GM12801 (cell line): ENCODE measurements at regions not wholly inside any gene's neighbourhood (a gene's known extent, or its start where the extent isn't known, plus 50 kb on each side); places are given as distances from the start of the nearest gene placed in this dataset.

Experiments
- TF ChIP-seq, protein P1 (sequence below): IDR thresholded peaks from one replicate; pipeline ENCODE4 v1.5.1; 2011; ENCODE audit warnings: control low read depth; ENCODE audit not compliant: insufficient read length; ENCODE audit errors: extremely low read depth

DNA sequence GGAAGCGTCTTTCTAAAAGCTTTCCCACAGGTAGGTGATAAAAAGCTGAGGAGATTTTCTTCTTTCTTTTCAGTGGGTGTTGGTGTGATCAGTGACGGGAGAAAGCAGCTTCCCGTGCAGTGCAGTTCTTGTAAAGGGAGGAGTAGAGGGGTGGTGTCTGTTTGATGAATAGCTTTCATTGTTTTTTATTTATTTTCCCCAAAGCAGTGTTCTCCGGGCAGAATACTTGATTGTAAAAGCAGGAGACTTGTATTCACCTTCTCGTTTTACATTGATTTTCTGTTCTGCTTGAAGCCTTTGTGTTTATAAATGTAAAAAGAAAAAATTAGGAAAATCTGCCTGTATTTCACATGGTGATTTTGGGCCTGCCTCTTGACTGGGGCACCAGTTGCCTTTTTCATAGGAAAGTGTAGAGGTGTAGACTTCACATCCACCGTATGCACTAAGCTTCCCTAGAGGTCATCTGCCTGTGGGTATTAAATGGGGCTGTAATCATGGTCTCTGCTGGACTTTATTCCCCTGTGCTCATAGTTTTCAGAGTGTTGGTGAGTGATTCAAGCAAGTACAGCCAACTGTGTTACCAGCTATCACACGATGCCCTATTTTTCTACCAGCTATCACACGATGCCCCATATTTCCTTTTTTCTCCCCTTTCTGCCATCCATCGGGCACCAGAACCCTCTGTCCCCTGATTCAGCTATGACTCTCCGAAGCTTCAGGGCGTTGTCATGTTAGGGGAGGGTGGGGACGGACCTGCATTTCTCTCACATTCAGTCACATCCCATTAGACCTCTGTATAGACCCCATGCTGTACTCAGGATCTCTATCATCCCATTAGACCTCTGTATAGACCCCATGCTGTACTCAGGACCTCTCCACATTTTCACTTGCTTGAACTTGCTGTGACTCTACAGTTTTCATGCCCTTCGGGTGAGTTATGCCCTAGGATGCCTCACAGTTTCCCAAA lies 526.5 kb downstream of the TRIML1 start:
- TF ChIP-seq, protein P1, sequence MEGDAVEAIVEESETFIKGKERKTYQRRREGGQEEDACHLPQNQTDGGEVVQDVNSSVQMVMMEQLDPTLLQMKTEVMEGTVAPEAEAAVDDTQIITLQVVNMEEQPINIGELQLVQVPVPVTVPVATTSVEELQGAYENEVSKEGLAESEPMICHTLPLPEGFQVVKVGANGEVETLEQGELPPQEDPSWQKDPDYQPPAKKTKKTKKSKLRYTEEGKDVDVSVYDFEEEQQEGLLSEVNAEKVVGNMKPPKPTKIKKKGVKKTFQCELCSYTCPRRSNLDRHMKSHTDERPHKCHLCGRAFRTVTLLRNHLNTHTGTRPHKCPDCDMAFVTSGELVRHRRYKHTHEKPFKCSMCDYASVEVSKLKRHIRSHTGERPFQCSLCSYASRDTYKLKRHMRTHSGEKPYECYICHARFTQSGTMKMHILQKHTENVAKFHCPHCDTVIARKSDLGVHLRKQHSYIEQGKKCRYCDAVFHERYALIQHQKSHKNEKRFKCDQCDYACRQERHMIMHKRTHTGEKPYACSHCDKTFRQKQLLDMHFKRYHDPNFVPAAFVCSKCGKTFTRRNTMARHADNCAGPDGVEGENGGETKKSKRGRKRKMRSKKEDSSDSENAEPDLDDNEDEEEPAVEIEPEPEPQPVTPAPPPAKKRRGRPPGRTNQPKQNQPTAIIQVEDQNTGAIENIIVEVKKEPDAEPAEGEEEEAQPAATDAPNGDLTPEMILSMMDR, result no peak

DNA sequence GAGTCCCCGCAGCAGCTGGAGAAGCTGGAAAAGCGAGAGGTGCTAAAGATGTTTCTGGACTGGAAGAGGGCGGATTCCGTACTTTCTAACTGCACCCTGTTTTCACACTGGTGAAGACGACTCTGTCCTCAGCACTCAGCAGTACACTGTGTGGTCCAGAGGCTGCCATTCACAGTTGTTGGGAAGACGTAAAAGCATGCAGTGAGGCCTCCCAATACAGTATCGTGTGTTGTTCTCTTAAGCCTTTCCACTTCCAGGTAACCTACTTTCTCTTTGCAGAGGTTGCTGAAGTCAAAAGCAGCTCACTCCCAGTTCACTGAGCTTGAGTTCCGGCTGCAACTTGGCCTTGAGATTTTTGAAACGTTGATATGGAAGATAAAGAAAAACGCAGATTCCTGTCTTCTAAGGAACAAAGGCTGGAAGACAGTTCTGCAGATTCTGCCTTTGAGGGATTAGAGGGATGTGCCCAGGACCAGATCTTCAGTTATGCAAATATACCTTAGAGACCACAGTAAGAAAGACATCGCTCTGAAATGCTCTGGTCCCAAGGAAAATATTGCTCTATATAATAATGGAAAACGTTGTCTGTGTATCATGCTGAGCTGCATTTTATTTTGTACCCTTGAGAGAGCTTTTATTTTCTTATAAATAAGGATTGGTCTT lies 540.9 kb downstream of the TRIML1 start:
- TF ChIP-seq, protein P1, result no peak

DNA sequence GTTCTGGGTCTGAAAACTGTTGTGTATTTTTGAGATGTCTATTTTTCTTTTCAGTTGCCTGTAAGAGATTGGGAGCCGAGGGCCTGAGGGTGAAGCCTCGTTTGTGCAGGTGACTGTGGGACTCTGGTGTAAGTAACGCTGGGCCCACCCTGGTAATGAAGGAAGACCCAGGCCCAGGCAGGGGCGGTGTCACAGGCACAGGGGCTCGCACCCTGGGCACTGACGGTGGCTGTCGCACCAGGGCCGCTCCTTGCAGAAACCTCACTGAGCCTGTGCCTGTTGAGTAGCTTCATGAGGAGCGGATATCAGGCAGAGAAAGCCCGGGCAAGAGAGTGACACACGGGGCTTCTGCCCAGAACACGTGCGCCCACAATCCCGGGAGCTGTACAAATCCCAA lies 541.4 kb downstream of the TRIML1 start:
- TF ChIP-seq, protein P1, result no peak

DNA sequence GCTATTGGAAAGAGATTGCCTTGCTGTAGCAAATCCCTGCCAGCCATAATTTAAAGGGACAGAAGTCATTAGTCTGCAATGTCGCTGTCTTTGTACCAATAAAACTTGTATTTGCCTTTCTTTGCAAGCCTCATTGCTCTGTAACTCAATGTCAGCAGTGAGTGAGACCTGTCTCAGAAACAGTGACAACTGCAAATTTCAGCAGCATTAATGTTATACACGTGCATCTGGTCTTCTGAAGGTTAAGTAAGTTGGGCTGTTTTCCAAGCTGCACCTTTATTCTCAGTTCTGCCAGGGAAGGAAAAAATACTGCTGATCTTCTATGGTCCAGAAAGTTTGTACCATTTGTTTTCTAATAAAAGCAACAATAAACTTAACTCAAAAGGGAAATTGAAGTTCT lies 543.1 kb downstream of the TRIML1 start:
- TF ChIP-seq, protein P1, result no peak

DNA sequence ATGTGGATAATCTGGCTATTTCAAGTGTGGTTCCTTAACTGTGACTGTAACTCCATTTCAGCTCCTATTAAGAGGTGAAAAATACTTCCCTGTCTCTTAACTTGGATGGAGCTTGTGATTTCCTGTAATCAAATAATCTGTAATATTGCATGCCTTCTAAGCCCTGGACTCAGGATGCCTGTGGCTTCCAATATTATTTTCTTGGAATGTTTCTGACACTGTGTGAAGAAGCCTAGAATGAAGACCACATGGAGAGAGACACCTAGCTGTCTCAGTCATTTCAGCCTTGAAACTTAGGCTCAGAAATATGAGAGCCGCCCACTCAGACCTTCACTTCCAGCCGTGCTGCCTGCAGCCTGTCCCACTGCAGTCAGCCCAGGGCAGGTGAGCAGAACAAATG lies 544.3 kb downstream of the TRIML1 start:
- TF ChIP-seq, protein P1, result no peak

DNA sequence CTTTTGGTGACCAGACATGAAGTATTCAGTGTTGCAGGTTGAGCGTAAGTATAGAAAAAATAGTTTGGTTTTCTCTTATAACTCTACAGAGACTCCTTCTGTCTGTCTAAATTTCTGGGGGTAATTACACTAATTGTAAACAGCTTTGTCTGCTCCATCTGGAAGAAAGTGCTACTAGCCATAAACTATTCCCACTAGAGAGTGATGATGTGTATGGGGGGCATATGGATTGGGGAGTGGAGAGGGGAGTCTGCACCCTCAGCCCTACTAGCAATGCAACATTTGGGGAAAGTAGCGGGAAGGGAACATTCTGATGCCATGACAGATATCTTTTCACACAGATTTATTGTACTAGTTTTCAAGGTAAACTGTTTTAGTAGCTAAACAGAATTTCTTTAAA lies 549.7 kb downstream of the TRIML1 start:
- TF ChIP-seq, protein P1, result no peak

DNA sequence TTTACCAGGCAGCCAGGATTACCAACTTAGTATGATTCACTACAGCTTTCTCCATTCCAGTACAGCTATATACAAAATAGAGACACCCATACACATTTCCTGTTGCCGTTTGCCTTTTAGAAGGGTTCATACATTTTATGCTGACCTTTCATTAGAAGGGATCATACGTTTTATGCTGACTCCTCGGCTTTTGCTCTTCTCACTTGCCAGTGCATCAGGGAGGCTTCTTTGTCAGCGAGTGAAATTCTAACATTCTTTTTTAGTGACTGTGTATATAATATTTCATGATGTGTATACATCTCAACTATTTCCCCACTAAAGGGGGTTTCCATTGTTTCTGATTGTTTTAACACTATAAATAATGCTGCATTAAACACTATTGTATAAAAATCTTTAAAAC lies 552.6 kb downstream of the TRIML1 start:
- TF ChIP-seq, protein P1, result no peak
